PC-9 (cell line): ENCODE measurements at regions not wholly inside any gene's neighbourhood (a gene's known extent, or its start where the extent isn't known, plus 50 kb on each side); places are given as distances from the start of the nearest gene placed in this dataset.
A peak's percentile ranks its signal among the peaks of the same experiment; 100 is the strongest.

Source experiments
- BruUV-seq: library from RNA; stranded (reverse); fragments of 400-500 nt; replicated peaks from 2 replicates; lab custom pipeline; 2021; lab: Mats Ljungman, UMichigan
- CTCF ChIA-PET: fragments of 300-600 bp; sonication (Branson Sonifier 250); formaldehyde crosslinking; loops from one replicate; lab custom pipeline; 2022; ENCODE audit warnings: antibody characterized with exemption; lab: Charles Lee
- POLR2A ChIA-PET: fragments of 300-600 bp; sonication (Branson Sonifier 250); formaldehyde crosslinking; loops from one replicate; lab custom pipeline; 2022; ENCODE audit warnings: antibody characterized with exemption; ENCODE audit not compliant: unreplicated experiment; lab: Charles Lee
- DNase-seq, 2 experiments: peaks; one replicate each; pipeline versions ENCODE4 v3.0.0 to v3.0.0-alpha.2; 2015 to 2022; ENCODE audit warnings: mixed read lengths in 1 of 2
- H2AFZ ChIP-seq: fragments of 200-600 bp; sonication (generic); 2 replicates; pipeline ENCODE4 v1.8.1; 2017; ENCODE audit warnings: antibody characterized with exemption
- H3F3A ChIP-seq: fragments of 200-600 bp; sonication (generic); 2 replicates; pipeline ENCODE4 v1.8.1; 2017; ENCODE audit warnings: antibody characterized with exemption, mild to moderate bottlenecking, low read depth; ENCODE audit not compliant: insufficient read depth
- H3K27ac ChIP-seq: fragments of 200-600 bp; sonication (generic); 2 replicates; pipeline ENCODE4 v1.6.1; 2016; ENCODE audit warnings: mixed run types
- H3K27me3 ChIP-seq: fragments of 200-600 bp; sonication (generic); 2 replicates; pipeline ENCODE4 v1.6.1; 2016; ENCODE audit warnings: low read depth, mixed run types; ENCODE audit not compliant: insufficient read depth
- H3K36me3 ChIP-seq: fragments of 200-600 bp; sonication (generic); 2 replicates; pipeline ENCODE4 v1.6.1; 2016; ENCODE audit warnings: low read depth, mixed run types
- H3K4me1 ChIP-seq: fragments of 200-600 bp; sonication (generic); replicated peaks from 2 replicates; pipeline ENCODE4 v1.6.1; 2016; ENCODE audit warnings: mixed run types; ENCODE audit not compliant: insufficient read depth
- H3K4me2 ChIP-seq: fragments of 200-600 bp; sonication (generic); 2 replicates; pipeline ENCODE4 v1.6.1; 2017; ENCODE audit warnings: mixed run types
- H3K4me3 ChIP-seq: fragments of 200-600 bp; sonication (generic); 2 replicates; pipeline ENCODE4 v1.6.1; 2016; ENCODE audit warnings: mixed run types
- H3K79me2 ChIP-seq: fragments of 200-600 bp; sonication (generic); 2 replicates; pipeline ENCODE4 v1.6.1; 2017; ENCODE audit warnings: low read depth, mixed run types
- H3K9me2 ChIP-seq: fragments of 200-600 bp; sonication (generic); 2 replicates; pipeline ENCODE4 v1.8.1; 2017; ENCODE audit warnings: mild to moderate bottlenecking; ENCODE audit not compliant: insufficient read depth
- H3K9me3 ChIP-seq: fragments of 200-600 bp; sonication (generic); 2 replicates; pipeline ENCODE4 v1.8.1; 2016; ENCODE audit warnings: low read depth; ENCODE audit not compliant: insufficient read depth
- H4K20me1 ChIP-seq: fragments of 200-600 bp; sonication (generic); 2 replicates; pipeline ENCODE4 v1.8.1; 2017; ENCODE audit not compliant: insufficient read depth
- EZH2 ChIP-seq: fragments of 200-600 bp; sonication (generic); IDR thresholded peaks from 2 replicates; pipeline ENCODE4 v1.8.0; 2017; ENCODE audit warnings: antibody characterized with exemption, low read depth
- intact Hi-C: fragments of 100-400 bp; cut with micrococcal nuclease; formaldehyde crosslinking; loops from one replicate; pipeline ENCODE4 v1.10.0; 2022; ENCODE audit not compliant: unreplicated experiment
- TF ChIP-seq, protein P1 (sequence below): fragments of 200-600 bp; sonication (generic); conservative IDR thresholded peaks from 2 replicates; pipeline ENCODE4 v1.6.1; 2017; ENCODE audit warnings: mixed run types, antibody characterized with exemption, mild to moderate bottlenecking, moderate library complexity

DNA sequence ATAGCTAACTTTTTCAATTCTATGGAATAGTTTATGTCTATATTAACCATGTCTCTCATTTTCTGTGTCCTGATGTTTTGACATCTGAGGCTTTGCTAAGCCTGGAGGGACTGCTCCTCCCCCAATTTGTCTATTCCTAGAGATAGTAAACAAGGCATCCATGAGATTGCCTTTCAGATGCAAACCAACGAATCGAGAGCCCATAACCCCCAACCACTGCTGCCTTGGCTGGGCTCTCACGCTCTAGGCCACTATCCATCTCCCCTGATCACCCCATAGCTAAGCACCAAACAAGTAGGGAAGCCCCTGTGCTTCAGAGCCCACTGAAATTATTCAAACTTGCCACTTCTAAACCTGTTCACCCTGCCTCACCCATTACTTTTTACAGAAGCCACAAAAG, 437.7 kb downstream of the SETD4 start:
- no peaks in the 10 kb centered on the region for H3K9me3 ChIP-seq
- H3K79me2 ChIP-seq: no peaks in the 10 kb centered on the region
- intact Hi-C loops: no loop called here
- no peak overlapping the region for H3K4me2 ChIP-seq
- ChIA-PET POLR2A (no interaction called here), CTCF (no interaction called here)
- H3K27ac ChIP-seq: no peak overlapping the region
- H4K20me1 ChIP-seq: no peaks in the 10 kb centered on the region
- DNase-seq: no peak
- H3K9me2 ChIP-seq: no peaks in the 10 kb centered on the region
- TF ChIP-seq EZH2: no peak
- TF ChIP-seq, protein P1, sequence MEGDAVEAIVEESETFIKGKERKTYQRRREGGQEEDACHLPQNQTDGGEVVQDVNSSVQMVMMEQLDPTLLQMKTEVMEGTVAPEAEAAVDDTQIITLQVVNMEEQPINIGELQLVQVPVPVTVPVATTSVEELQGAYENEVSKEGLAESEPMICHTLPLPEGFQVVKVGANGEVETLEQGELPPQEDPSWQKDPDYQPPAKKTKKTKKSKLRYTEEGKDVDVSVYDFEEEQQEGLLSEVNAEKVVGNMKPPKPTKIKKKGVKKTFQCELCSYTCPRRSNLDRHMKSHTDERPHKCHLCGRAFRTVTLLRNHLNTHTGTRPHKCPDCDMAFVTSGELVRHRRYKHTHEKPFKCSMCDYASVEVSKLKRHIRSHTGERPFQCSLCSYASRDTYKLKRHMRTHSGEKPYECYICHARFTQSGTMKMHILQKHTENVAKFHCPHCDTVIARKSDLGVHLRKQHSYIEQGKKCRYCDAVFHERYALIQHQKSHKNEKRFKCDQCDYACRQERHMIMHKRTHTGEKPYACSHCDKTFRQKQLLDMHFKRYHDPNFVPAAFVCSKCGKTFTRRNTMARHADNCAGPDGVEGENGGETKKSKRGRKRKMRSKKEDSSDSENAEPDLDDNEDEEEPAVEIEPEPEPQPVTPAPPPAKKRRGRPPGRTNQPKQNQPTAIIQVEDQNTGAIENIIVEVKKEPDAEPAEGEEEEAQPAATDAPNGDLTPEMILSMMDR: no peak
- H2AFZ ChIP-seq: no peak overlapping the region
- no peaks in the 10 kb centered on the region for H3K27me3 ChIP-seq
- peaks cover 8% of the 10 kb centered on the region; the same call in 1 of the 2 replicates for H3F3A ChIP-seq
- peaks cover 11% of the 10 kb centered on the region for H3K4me1 ChIP-seq
- H3K4me3 ChIP-seq: no peak overlapping the region
- no TSS peak for BruUV-seq
- H3K36me3 ChIP-seq: no peaks in the 10 kb centered on the region

- Histone ChIP-seq H3K27me3 (no peaks in the 10 kb centered on the region), H3K36me3 (no peaks in the 10 kb centered on the region), H3K9me3 (no peaks in the 10 kb centered on the region), H3K4me1 (peaks cover 11% of the 10 kb centered on the region), H3K79me2 (no peaks in the 10 kb centered on the region), H3K4me2 (peak overlapping the region; percentile 23; the same call in 1 of the 2 replicates), H3K4me3 (no peak overlapping the region), H3F3A (peaks cover 8% of the 10 kb centered on the region; the same call in 1 of the 2 replicates), H3K9me2 (no peaks in the 10 kb centered on the region), H2AFZ (no peak overlapping the region), H3K27ac (peak overlapping the region; percentile 47), H4K20me1 (no peaks in the 10 kb centered on the region)
- CTCF ChIA-PET: no interaction called here
- intact Hi-C loops: no loop called here
- no TSS peak for BruUV-seq
- no peak for TF ChIP-seq EZH2
- TF ChIP-seq, protein P1: no peak
- POLR2A ChIA-PET: no interaction called here
- DNase-seq: peak in 1 of 2 experiments; percentile 73
These were observed 441.1 kb downstream of the SETD4 start for GRCh38 chr21:35619184-35619583.

DNA sequence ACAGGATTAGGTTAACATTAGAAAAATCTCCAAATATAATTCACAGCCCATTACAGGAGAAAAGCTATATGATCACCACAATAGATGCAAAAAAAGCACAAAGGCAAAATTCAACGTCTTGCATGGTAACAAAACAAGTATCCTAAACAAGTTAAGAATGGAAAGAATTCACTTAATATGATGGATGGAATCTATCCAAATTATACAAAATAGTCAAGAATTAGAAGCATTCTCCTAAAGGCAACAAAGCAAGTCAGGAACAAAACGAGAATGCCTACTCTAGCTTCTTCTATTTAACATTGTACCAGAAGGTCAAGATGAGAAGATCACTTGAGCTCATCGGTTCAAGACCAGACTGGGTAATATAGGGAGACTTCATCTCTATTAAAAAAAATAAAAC, 442.8 kb downstream of the SETD4 start:
- Histone ChIP-seq H3K79me2 (no peaks in the 10 kb centered on the region), H3K4me2 (no peak overlapping the region), H4K20me1 (no peaks in the 10 kb centered on the region), H3F3A (peaks cover 8% of the 10 kb centered on the region; the same call in 1 of the 2 replicates), H3K4me1 (peaks cover 11% of the 10 kb centered on the region), H2AFZ (no peak overlapping the region), H3K9me3 (no peaks in the 10 kb centered on the region), H3K9me2 (no peaks in the 10 kb centered on the region), H3K27me3 (no peaks in the 10 kb centered on the region), H3K4me3 (no peak overlapping the region), H3K36me3 (no peaks in the 10 kb centered on the region), H3K27ac (no peak overlapping the region)
- CTCF ChIA-PET: no interaction called here
- POLR2A ChIA-PET: interaction anchor here (0.7 kb wide), 1 partner anchor 383 kb away, joined by 4 read pairs; no protein-coding TSS in a partner anchor
- intact Hi-C loops: no loop called here
- BruUV-seq: no TSS peak
- TF ChIP-seq, protein P1: no peak
- TF ChIP-seq EZH2: no peak
- no peak for DNase-seq
